ENCODE measurements at regions not wholly inside any gene's neighbourhood (a gene's known extent, or its start where the extent isn't known, plus 50 kb on each side); places are given as distances from the start of the nearest gene placed in this dataset.

DNA sequence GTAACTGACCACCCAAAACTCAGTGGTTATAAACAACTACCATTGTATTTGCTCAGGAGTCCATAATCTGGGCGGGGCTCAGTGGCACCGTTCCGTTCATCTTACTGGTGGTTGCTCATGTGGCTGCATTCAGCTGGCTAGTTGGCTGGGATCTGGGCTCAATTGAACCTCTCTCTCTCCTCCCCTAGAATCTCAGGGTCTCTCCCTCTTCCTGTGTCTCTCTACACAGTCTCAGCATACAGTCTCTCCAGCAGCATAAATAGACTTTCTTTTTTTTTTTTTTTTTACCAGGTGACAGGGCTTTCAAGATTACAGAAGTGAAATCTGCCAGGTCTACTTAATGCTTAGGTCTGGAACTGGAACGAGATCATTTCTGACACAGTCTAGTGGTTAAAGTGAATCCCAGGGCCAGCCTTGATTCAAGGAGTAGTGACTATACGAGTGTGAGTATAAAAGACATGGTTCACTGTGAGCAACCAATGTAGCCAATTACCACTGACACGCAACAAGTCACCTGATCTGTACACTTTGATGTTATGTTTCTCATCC, 193.7 kb upstream of the ESRRG start:
- Histone ChIP-seq H3K9me1 (ENCODE audit: control insufficient read depth, insufficient read depth, low read length) (no peaks in the 10 kb centered on the region), H3K9me3 (replicated peaks; ENCODE audit: control insufficient read depth, insufficient read depth, low read depth, low read length) (no peaks in the 10 kb centered on the region), H2AFZ (ENCODE audit: low read depth, low read length) (no peak overlapping the region), H3K79me2 (ENCODE audit: control insufficient read depth, insufficient read depth, low read length) (no peaks in the 10 kb centered on the region), H3K4me3 (no peak overlapping the region), H3K9ac (ENCODE audit: insufficient read depth in 1 of 2, low read depth in 2 of 2, low read length in 2 of 2) (no peak overlapping the region), H3K36me3 (ENCODE audit: control insufficient read depth, insufficient read depth, low read length) (no peaks in the 10 kb centered on the region), H3K27me3 (ENCODE audit: control insufficient read depth in 2 of 2, insufficient read depth in 2 of 2, low read length in 2 of 2) (no peaks in the 10 kb centered on the region), H3K4me1 (replicated peaks in 1 of 2; ENCODE audit: control insufficient read depth in 2 of 2, insufficient read depth in 2 of 2, low read length in 2 of 2) (no peaks in the 10 kb centered on the region), H4K20me1 (replicated peaks; ENCODE audit: control insufficient read depth, insufficient read depth, low read length) (no peaks in the 10 kb centered on the region), H3K4me2 (ENCODE audit: insufficient read depth, low read length) (no peak overlapping the region), H3K27ac (ENCODE audit: extremely low read depth, low read depth, low read length) (no peak overlapping the region)
- FAIRE-seq = no peak
- in situ Hi-C loops (cut with MboI) (no loop called here), intact Hi-C loops (cut with micrococcal nuclease) (no loop called here)
- WGBS (ENCODE audit: insufficient coverage, low coverage, missing lambda C conversion rate) = 0% methylated on average over 6 of the region's 6 CpGs
- ChIA-PET CTCF (ENCODE audit: low intra/inter-chr PET ratio) (no interaction called here), POLR2A (no interaction called here)
- ATAC-seq = no peak
- no peak for DNase-seq (ENCODE audit: extremely low read depth in 1 of 4, low spot score in 3 of 4)
- BruUV-seq (replicated peaks) = no TSS peak
- no peak for TF ChIP-seq MAFF (IDR thresholded peaks at IDR 0.05; ENCODE audit: low read length)
- no peak for TF ChIP-seq DACH1 (IDR thresholded peaks at IDR 0.05; ENCODE audit: partially characterized antibody)
- TF ChIP-seq ZFP30 (CRISPR knock-in tag; IDR thresholded peaks at IDR 0.05; ENCODE audit: borderline replicate concordance) = no peak
- TF ChIP-seq, protein P1, sequence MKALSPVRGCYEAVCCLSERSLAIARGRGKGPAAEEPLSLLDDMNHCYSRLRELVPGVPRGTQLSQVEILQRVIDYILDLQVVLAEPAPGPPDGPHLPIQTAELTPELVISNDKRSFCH (CRISPR knock-in tag; IDR thresholded peaks at IDR 0.05) = no peak
- TF ChIP-seq, protein P1 (tag; IDR thresholded peaks at IDR 0.05) = no peak
- TF ChIP-seq, protein P2, sequence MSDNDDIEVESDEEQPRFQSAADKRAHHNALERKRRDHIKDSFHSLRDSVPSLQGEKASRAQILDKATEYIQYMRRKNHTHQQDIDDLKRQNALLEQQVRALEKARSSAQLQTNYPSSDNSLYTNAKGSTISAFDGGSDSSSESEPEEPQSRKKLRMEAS (CRISPR knock-in tag; IDR thresholded peaks at IDR 0.05) = no peak
- TF ChIP-seq ZNF76 (CRISPR knock-in tag; IDR thresholded peaks at IDR 0.05; ENCODE audit: borderline replicate concordance) = no peak
- TF ChIP-seq ZKSCAN3 (CRISPR knock-in tag; IDR thresholded peaks at IDR 0.05) = no peak
- TF ChIP-seq, protein P3, sequence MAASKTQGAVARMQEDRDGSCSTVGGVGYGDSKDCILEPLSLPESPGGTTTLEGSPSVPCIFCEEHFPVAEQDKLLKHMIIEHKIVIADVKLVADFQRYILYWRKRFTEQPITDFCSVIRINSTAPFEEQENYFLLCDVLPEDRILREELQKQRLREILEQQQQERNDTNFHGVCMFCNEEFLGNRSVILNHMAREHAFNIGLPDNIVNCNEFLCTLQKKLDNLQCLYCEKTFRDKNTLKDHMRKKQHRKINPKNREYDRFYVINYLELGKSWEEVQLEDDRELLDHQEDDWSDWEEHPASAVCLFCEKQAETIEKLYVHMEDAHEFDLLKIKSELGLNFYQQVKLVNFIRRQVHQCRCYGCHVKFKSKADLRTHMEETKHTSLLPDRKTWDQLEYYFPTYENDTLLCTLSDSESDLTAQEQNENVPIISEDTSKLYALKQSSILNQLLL (CRISPR knock-in tag; IDR thresholded peaks at IDR 0.05; ENCODE audit: borderline replicate concordance) = no peak
- TF ChIP-seq ZNF316 (IDR thresholded peaks at IDR 0.05) = no peak
- TF ChIP-seq PTRF (tag; IDR thresholded peaks at IDR 0.05) = no peak
- TF ChIP-seq ZNF696 (CRISPR knock-in tag; conservative IDR thresholded peaks at IDR 0.05) = no peak
- TF ChIP-seq ZNF311 (CRISPR knock-in tag; IDR thresholded peaks at IDR 0.05) = no peak
- TF ChIP-seq, protein P4, sequence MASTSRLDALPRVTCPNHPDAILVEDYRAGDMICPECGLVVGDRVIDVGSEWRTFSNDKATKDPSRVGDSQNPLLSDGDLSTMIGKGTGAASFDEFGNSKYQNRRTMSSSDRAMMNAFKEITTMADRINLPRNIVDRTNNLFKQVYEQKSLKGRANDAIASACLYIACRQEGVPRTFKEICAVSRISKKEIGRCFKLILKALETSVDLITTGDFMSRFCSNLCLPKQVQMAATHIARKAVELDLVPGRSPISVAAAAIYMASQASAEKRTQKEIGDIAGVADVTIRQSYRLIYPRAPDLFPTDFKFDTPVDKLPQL (IDR thresholded peaks at IDR 0.05; ENCODE audit: extremely low read depth, insufficient read length) = no peak
